ENCODE measurements at regions not wholly inside any gene's neighbourhood (a gene's known extent, or its start where the extent isn't known, plus 50 kb on each side); places are given as distances from the start of the nearest gene placed in this dataset.

DNA sequence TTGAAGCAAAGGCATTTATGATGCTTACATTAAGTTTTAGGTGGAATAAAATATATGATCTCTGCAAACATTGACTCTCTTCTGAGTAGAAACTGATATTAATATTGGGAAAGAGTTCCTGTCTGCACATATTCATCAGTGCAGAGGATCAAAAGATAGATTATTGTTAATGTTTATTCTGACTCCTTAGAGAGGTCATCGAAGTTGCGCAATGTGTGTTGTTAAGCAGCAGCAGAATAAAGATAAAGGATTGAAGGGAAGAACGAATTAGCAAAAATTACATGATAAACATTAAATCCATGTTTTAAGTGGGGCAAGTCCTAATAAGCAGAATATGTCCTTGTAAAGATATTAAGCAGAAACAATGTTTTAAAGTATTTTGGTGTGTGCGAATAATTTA is 72.6 kb upstream of the MBNL3 start:
- TF ChIP-seq, protein P1, sequence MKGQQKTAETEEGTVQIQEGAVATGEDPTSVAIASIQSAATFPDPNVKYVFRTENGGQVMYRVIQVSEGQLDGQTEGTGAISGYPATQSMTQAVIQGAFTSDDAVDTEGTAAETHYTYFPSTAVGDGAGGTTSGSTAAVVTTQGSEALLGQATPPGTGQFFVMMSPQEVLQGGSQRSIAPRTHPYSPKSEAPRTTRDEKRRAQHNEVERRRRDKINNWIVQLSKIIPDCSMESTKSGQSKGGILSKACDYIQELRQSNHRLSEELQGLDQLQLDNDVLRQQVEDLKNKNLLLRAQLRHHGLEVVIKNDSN (CRISPR knock-in tag; IDR thresholded peaks at IDR 0.05), result no peak
- no peak for TF ChIP-seq PHF20 (IDR thresholded peaks at IDR 0.05; ENCODE audit: partially characterized antibody)
- no peak for TF ChIP-seq ZNF121 (CRISPR knock-in tag; conservative IDR thresholded peaks at IDR 0.05)
- no peak for TF ChIP-seq ZNF780A (CRISPR knock-in tag; IDR thresholded peaks at IDR 0.05)
- no peak for TF ChIP-seq NFE2 (IDR thresholded peaks at IDR 0.05; ENCODE audit: low read depth)
- TF ChIP-seq CTCF (IDR thresholded peaks at IDR 0.05 in 2 of 3, conservative IDR thresholded peaks at IDR 0.05 in 1 of 3; ENCODE audit: insufficient read depth in 2 of 3, low read depth in 1 of 3, low read length in 3 of 3), result no peak
- TF ChIP-seq TEAD1 (CRISPR knock-in tag; IDR thresholded peaks at IDR 0.05), result no peak
- TF ChIP-seq POLR2A (conservative IDR thresholded peaks at IDR 0.05), result no peak
- no peak for TF ChIP-seq KLF10 (CRISPR knock-in tag; IDR thresholded peaks at IDR 0.05)
- no peak for TF ChIP-seq GABPB2 (CRISPR knock-in tag; conservative IDR thresholded peaks at IDR 0.05)
- TF ChIP-seq ZNF274 (IDR thresholded peaks at IDR 0.05; ENCODE audit: borderline replicate concordance, low read depth, low read length), result no peak
- TF ChIP-seq, protein P2, sequence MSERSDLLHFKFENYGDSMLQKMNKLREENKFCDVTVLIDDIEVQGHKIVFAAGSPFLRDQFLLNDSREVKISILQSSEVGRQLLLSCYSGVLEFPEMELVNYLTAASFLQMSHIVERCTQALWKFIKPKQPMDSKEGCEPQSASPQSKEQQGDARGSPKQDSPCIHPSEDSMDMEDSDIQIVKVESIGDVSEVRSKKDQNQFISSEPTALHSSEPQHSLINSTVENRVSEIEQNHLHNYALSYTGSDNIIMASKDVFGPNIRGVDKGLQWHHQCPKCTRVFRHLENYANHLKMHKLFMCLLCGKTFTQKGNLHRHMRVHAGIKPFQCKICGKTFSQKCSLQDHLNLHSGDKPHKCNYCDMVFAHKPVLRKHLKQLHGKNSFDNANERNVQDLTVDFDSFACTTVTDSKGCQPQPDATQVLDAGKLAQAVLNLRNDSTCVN (CRISPR knock-in tag; IDR thresholded peaks at IDR 0.05), result no peak
- TF ChIP-seq TARDBP (IDR thresholded peaks at IDR 0.05), result no peak

All from K562 (cell line).